SK-N-SH (cell line): ENCODE measurements at regions not wholly inside any gene's neighbourhood (a gene's known extent, or its start where the extent isn't known, plus 50 kb on each side); places are given as distances from the start of the nearest gene placed in this dataset.

ENCODE experiments used
- CTCF ChIA-PET: fragments of 300-600, 350-600 bp; formaldehyde crosslinking; extraction: SDS; loops from one replicate; lab custom pipeline; 2021; lab: Yijun Ruan, JAX
- POLR2A ChIA-PET: fragments of 350-600 bp; sonication (Branson Sonifier 250); formaldehyde crosslinking; extraction: SDS; loops from one replicate; lab custom pipeline; 2020; ENCODE audit warnings: antibody characterized with exemption, inconsistent platforms; lab: Yijun Ruan, JAX
- DNase-seq: peaks from one replicate; pipeline ENCODE4 v3.0.0; 2012
- H2AFZ ChIP-seq: fragments of 200-600 bp; sonication (generic); 2 replicates; pipeline ENCODE4 v1.8.1; 2016; ENCODE audit warnings: antibody characterized with exemption, mild to moderate bottlenecking, low read depth
- H3F3A ChIP-seq: fragments of 200-600 bp; sonication (generic); replicated peaks from 2 replicates; pipeline ENCODE3; 2016; ENCODE audit warnings: antibody characterized with exemption, mild to moderate bottlenecking; ENCODE audit not compliant: insufficient read depth
- H3K27ac ChIP-seq, 2 experiments: fragments of 200-500 bp in 1 of 2; fragments of 200-600 bp in 1 of 2; sonication (Bioruptor generic) in 1 of 2; sonication (generic), shearing (Covaris generic) in 1 of 2; 2 replicates each; pipeline versions ENCODE4 v1.5.1 to v1.6.1; 2014 to 2016; ENCODE audit warnings: low read depth in 2 of 2, inconsistent platforms in 1 of 2, low read length in 1 of 2, mild to moderate bottlenecking in 1 of 2, mixed read lengths in 1 of 2
- H3K27me3 ChIP-seq: fragments of 200-600 bp; sonication (generic), shearing (Covaris generic); 2 replicates; pipeline ENCODE4 v1.6.1; 2016; ENCODE audit warnings: mixed run types; ENCODE audit not compliant: insufficient read depth
- H3K36me3 ChIP-seq, 2 experiments: fragments of 200-500 bp in 1 of 2; fragments of 200-600 bp in 1 of 2; sonication (Bioruptor generic) in 1 of 2; sonication (generic) in 1 of 2; replicated peaks in 1 of 2; 2 replicates each; pipeline versions ENCODE3 to v1.5.1; 2014 to 2016; ENCODE audit warnings: low read length in 1 of 2, mild to moderate bottlenecking in 1 of 2; ENCODE audit not compliant: insufficient read depth in 2 of 2, control insufficient read depth in 1 of 2
- H3K4me1 ChIP-seq, 2 experiments: fragments of 200-500 bp in 1 of 2; fragments of 200-600 bp in 1 of 2; sonication (Bioruptor generic) in 1 of 2; sonication (generic), shearing (Covaris generic) in 1 of 2; 2 replicates each; pipeline versions ENCODE4 v1.5.1 to v1.6.1; 2014 to 2016; ENCODE audit warnings: low read depth in 1 of 2, low read length in 1 of 2, mixed run types in 1 of 2; ENCODE audit not compliant: insufficient read depth in 2 of 2, control insufficient read depth in 1 of 2
- H3K4me2 ChIP-seq: fragments of 200-600 bp; sonication (generic), shearing (Covaris generic); 2 replicates; pipeline ENCODE4 v1.6.1; 2017; ENCODE audit warnings: mixed run types
- H3K4me3 ChIP-seq, 2 experiments: fragments of 200-500 bp in 1 of 2; fragments of 200-600 bp in 1 of 2; sonication (Bioruptor generic) in 1 of 2; sonication (generic), shearing (Covaris generic) in 1 of 2; 2 replicates each; pipeline versions ENCODE4 v1.5.1 to v1.8.1; 2014 to 2016; ENCODE audit warnings: low read depth in 2 of 2, inconsistent platforms in 1 of 2, low read length in 1 of 2, mild to moderate bottlenecking in 1 of 2, mixed read lengths in 1 of 2, moderate library complexity in 1 of 2
- H3K79me2 ChIP-seq: fragments of 200-600 bp; sonication (generic); 2 replicates; pipeline ENCODE4 v1.8.1; 2017; ENCODE audit warnings: mild to moderate bottlenecking; ENCODE audit not compliant: insufficient read depth
- H3K9ac ChIP-seq: fragments of 200-600 bp; sonication (generic); 2 replicates; pipeline ENCODE4 v1.6.1; 2017; ENCODE audit warnings: mixed run types
- H3K9me2 ChIP-seq: fragments of 200-600 bp; sonication (generic); 2 replicates; pipeline ENCODE4 v1.6.1; 2017; ENCODE audit warnings: mixed run types
- H3K9me3 ChIP-seq: fragments of 200-600 bp; sonication (generic); 2 replicates; pipeline ENCODE4 v1.6.1; 2017; ENCODE audit warnings: mixed run types, mild to moderate bottlenecking, moderate library complexity
- H4K20me1 ChIP-seq: fragments of 200-600 bp; sonication (generic); 2 replicates; pipeline ENCODE4 v1.6.1; 2017; ENCODE audit warnings: mild to moderate bottlenecking, mixed run types; ENCODE audit not compliant: insufficient read depth
- ELF1 ChIP-seq: IDR thresholded peaks from 2 replicates; pipeline ENCODE4 v1.4.0; 2012
- EP300 ChIP-seq, 2 experiments: IDR thresholded peaks; 2 replicates each; pipeline versions ENCODE4 v1.4.0 to v1.6.1; 2012; ENCODE audit warnings: borderline replicate concordance in 1 of 2, low read depth in 1 of 2, low read length in 1 of 2
- EZH2phosphoT487 ChIP-seq: fragments of 200-600 bp; sonication (generic); IDR thresholded peaks from 2 replicates; pipeline ENCODE4 v1.6.1; 2017; ENCODE audit warnings: low read depth, mixed run types, mild to moderate bottlenecking, antibody characterized with exemption, moderate library complexity, borderline replicate concordance
- FOXJ3 ChIP-seq: sonication (generic); formaldehyde crosslinking; IDR thresholded peaks from 2 replicates; pipeline ENCODE4 v1.5.1; 2020; ENCODE audit warnings: mild to moderate bottlenecking, missing genetic modification reagents
- FOXM1 ChIP-seq: IDR thresholded peaks from 2 replicates; pipeline ENCODE4 v1.4.0; 2012; ENCODE audit warnings: low read depth, mild to moderate bottlenecking
- GATA2 ChIP-seq: sonication (generic); formaldehyde crosslinking; IDR thresholded peaks from 2 replicates; pipeline ENCODE4 v1.5.0; 2020; ENCODE audit warnings: mild to moderate bottlenecking, missing genetic modification reagents
- NRF1 ChIP-seq: IDR thresholded peaks from 2 replicates; pipeline ENCODE4 v1.6.1; 2012; ENCODE audit warnings: low read depth, mild to moderate bottlenecking, low read length
- PBX3 ChIP-seq: IDR thresholded peaks from 2 replicates; pipeline ENCODE4; 2012
- REST ChIP-seq: IDR thresholded peaks from 2 replicates; pipeline ENCODE4 v1.6.1; 2012; ENCODE audit warnings: mild to moderate bottlenecking, low read depth, low read length, moderate library complexity
- RFX5 ChIP-seq: IDR thresholded peaks from 2 replicates; pipeline ENCODE4 v1.6.1; 2012; ENCODE audit warnings: mild to moderate bottlenecking, improper control_type of control experiment, low read length
- SIN3A ChIP-seq: IDR thresholded peaks from 2 replicates; pipeline ENCODE4 v1.6.1; 2012; ENCODE audit warnings: low read depth, mild to moderate bottlenecking, low read length, moderate library complexity, borderline replicate concordance
- SMC3 ChIP-seq: IDR thresholded peaks from 2 replicates; pipeline ENCODE4 v1.6.1; 2012; ENCODE audit warnings: low read depth, low read length, improper control_type of control experiment
- TCF12 ChIP-seq: IDR thresholded peaks from 2 replicates; pipeline ENCODE4 v1.4.0; 2012
- TEAD4 ChIP-seq: IDR thresholded peaks from 2 replicates; pipeline ENCODE4 v1.4.0; 2012; ENCODE audit warnings: mild to moderate bottlenecking, borderline replicate concordance; ENCODE audit not compliant: insufficient read depth
- USF2 ChIP-seq: fragments of 150-350 bp; IDR thresholded peaks from 2 replicates; pipeline ENCODE4 v1.6.1; 2017; ENCODE audit warnings: antibody characterized with exemption, low read length, low read depth, borderline replicate concordance
- YY1 ChIP-seq: IDR thresholded peaks from 2 replicates; pipeline ENCODE4 v1.4.0; 2012; ENCODE audit warnings: low read depth, mild to moderate bottlenecking
- ZBTB33 ChIP-seq: IDR thresholded peaks from 2 replicates; pipeline ENCODE4 v1.4.0; 2012; ENCODE audit warnings: low read depth, borderline replicate concordance
- WGBS: methylation state at CpG from one replicate; pipeline ENCODE4 v1.1.6; 2017; ENCODE audit warnings: low lambda C conversion rate; 5-methylcytosine and 5-hydroxymethylcytosine counted together

- Histone ChIP-seq H3K9me2 (no peaks in the 10 kb centered on the region), H3K27me3 (no peaks in the 10 kb centered on the region), H3K4me2 (no peak overlapping the region), H3K9ac (no peak overlapping the region), H2AFZ (no peak overlapping the region), H3K27ac (no peak overlapping the region), H3K36me3 (no peaks in the 10 kb centered on the region), H3K9me3 (no peaks in the 10 kb centered on the region), H3K79me2 (no peaks in the 10 kb centered on the region), H3F3A (no peaks in the 10 kb centered on the region), H3K4me1 (peaks cover 0 to 9% of the 10 kb centered on the region in 2 experiments; a peak in 2 of 4 replicates), H3K4me3 (no peak overlapping the region), H4K20me1 (no peaks in the 10 kb centered on the region)
- no peak for DNase-seq
- ChIA-PET CTCF (no interaction called here), POLR2A (no interaction called here)
- TF ChIP-seq RFX5 (no peak), FOXM1 (no peak), YY1 (no peak), TCF12 (no peak), EZH2phosphoT487 (no peak), FOXJ3 (CRISPR knock-in tag) (no peak), SMC3 (no peak), USF2 (no peak), ZBTB33 (no peak), TEAD4 (no peak), ELF1 (no peak)
- 71% methylated on average over 5 of the region's 5 CpGs for WGBS
These were observed 330.8 kb upstream of the SEMA6D start for GRCh38 chr15:47386459-47386858.

- Histone ChIP-seq H3K79me2 (no peaks in the 10 kb centered on the region), H3K4me2 (no peak overlapping the region), H3K36me3 (no peaks in the 10 kb centered on the region), H3K9ac (no peak overlapping the region), H3K4me1 (peaks cover 0 to 9% of the 10 kb centered on the region in 2 experiments; a peak in 2 of 4 replicates), H3K27ac (no peak overlapping the region), H3K9me2 (no peaks in the 10 kb centered on the region), H3F3A (no peaks in the 10 kb centered on the region), H3K27me3 (no peaks in the 10 kb centered on the region), H3K4me3 (no peak overlapping the region), H2AFZ (no peak overlapping the region), H4K20me1 (no peaks in the 10 kb centered on the region), H3K9me3 (no peaks in the 10 kb centered on the region)
- ChIA-PET CTCF (interaction anchor here (0.8 to 1.4 kb wide), 2 partner anchors 12 to 13 kb away, joined by 3 read pairs; no protein-coding TSS in a partner anchor), POLR2A (no interaction called here)
- WGBS: 32% methylated on average over 5 of the region's 5 CpGs
- TF ChIP-seq REST (no peak), SIN3A (no peak), EP300 (IDR thresholded peaks at IDR 0.05; ENCODE audit: borderline replicate concordance in 1 of 2, low read depth in 1 of 2, low read length in 1 of 2) (no peak), NRF1 (no peak), PBX3 (no peak), GATA2 (CRISPR knock-in tag) (no peak)
- DNase-seq: no peak
These were observed 329.0 kb upstream of the SEMA6D start for GRCh38 chr15:47388299-47388698.
